ENCODE measurements at regions not wholly inside any gene's neighbourhood (a gene's known extent, or its start where the extent isn't known, plus 50 kb on each side); places are given as distances from the start of the nearest gene placed in this dataset.

- ATAC-seq (no peak), DNase-seq (ENCODE audit: low read depth in 1 of 2, low spot score in 1 of 2) (no peak), FAIRE-seq (no peak)
- H3K4me2 ChIP-seq: no peak overlapping the region
- 57% methylated on average over 4 of the region's 4 CpGs for WGBS (ENCODE audit: missing lambda C conversion rate)
- ChIA-PET CTCF (interaction anchor here (1.5 kb wide), 1 partner anchor 51 kb away, joined by 3 read pairs; no protein-coding TSS in a partner anchor), POLR2A (no interaction called here)
- TF ChIP-seq SREBF2 (IDR thresholded peaks at IDR 0.05): no peak
- no peak for TF ChIP-seq ESRRA (IDR thresholded peaks at IDR 0.05; ENCODE audit: borderline replicate concordance, low read length)
- no peak for TF ChIP-seq ZSCAN20 (CRISPR knock-in tag; IDR thresholded peaks at IDR 0.05)
- TF ChIP-seq CTCF (IDR thresholded peaks at IDR 0.05): no peak
- TF ChIP-seq CBX8 (IDR thresholded peaks at IDR 0.05): no peak
- no peak for TF ChIP-seq POLR2AphosphoS2 (conservative IDR thresholded peaks at IDR 0.05; ENCODE audit: low read length)
- no peak for TF ChIP-seq NR3C1 (IDR thresholded peaks at IDR 0.05)
- TF ChIP-seq, protein P1, sequence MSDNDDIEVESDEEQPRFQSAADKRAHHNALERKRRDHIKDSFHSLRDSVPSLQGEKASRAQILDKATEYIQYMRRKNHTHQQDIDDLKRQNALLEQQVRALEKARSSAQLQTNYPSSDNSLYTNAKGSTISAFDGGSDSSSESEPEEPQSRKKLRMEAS (IDR thresholded peaks at IDR 0.05): no peak
- TF ChIP-seq RAD21 (conservative IDR thresholded peaks at IDR 0.05 in 1 of 2, IDR thresholded peaks at IDR 0.05 in 1 of 2): no peak
- TF ChIP-seq GATA3 (IDR thresholded peaks at IDR 0.05; ENCODE audit: borderline replicate concordance): no peak
- TF ChIP-seq NPAS2 (CRISPR knock-in tag; IDR thresholded peaks at IDR 0.05; ENCODE audit: borderline replicate concordance): no peak
- no peak for TF ChIP-seq RNF2 (IDR thresholded peaks at IDR 0.05; ENCODE audit: borderline replicate concordance, low read depth)
- no peak for TF ChIP-seq HOXB13 (CRISPR knock-in tag; IDR thresholded peaks at IDR 0.05; ENCODE audit: low read depth)
- no peak for TF ChIP-seq RARB (CRISPR knock-in tag; IDR thresholded peaks at IDR 0.05)
- TF ChIP-seq TFCP2L1 (CRISPR knock-in tag; IDR thresholded peaks at IDR 0.05): no peak
- TF ChIP-seq CHD4 (IDR thresholded peaks at IDR 0.05; ENCODE audit: borderline replicate concordance): no peak
- no peak for TF ChIP-seq MAFK (IDR thresholded peaks at IDR 0.05; ENCODE audit: partially characterized antibody)
- TF ChIP-seq, protein P2, sequence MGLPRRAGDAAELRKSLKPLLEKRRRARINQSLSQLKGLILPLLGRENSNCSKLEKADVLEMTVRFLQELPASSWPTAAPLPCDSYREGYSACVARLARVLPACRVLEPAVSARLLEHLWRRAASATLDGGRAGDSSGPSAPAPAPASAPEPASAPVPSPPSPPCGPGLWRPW (IDR thresholded peaks at IDR 0.05): no peak
- no peaks in the 10 kb centered on the region for H3K4me1 ChIP-seq
- no peak overlapping the region for H3K4me3 ChIP-seq
- H3K27ac ChIP-seq: no peak overlapping the region
- H3K9me3 ChIP-seq: no peaks in the 10 kb centered on the region
These were observed 173.0 kb upstream of the CADM1 start for GRCh38 chr11:115677190-115677589.

GRCh38 chr11:115676768-115677167 is 172.6 kb upstream of the CADM1 start:
- DNase-seq (ENCODE audit: low read depth in 1 of 2, low spot score in 1 of 2) (no peak), ATAC-seq (no peak), FAIRE-seq (no peak)
- Histone ChIP-seq H3K27ac (no peak overlapping the region), H3K9me3 (no peaks in the 10 kb centered on the region), H3K4me2 (no peak overlapping the region), H3K4me1 (no peaks in the 10 kb centered on the region), H3K4me3 (no peak overlapping the region)
- TF ChIP-seq HEYL (CRISPR knock-in tag; IDR thresholded peaks at IDR 0.05): no peak
- ChIA-PET CTCF (interaction anchor here (0.6 to 1.5 kb wide), 2 partner anchors 50 to 632 kb away, joined by 3 read pairs; no protein-coding TSS in a partner anchor), POLR2A (no interaction called here)
- WGBS (ENCODE audit: missing lambda C conversion rate): 61% methylated on average over 3 of the region's 4 CpGs

DNA sequence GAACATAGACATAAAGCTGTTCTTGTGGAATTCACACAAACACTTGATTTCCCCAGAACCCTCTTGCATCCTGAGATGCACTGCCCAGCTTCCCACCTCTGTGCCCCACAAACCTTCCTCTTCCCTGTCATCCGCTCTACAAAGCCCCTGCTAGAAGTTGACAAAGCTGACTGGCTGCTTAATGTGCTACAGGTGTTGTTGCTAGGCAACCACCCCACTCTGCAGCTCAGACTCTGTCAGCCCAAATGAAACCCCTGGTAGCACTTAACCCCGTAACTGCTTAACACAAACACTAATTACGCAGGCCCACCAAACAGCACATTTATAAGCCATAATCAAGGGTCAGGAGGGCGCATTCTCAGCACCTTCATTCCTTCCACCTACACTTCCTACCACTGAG is 172.0 kb upstream of the CADM1 start:
- POLR2A ChIA-PET: no interaction called here
- DNase-seq (ENCODE audit: low read depth in 1 of 2, low spot score in 1 of 2): no peak
- CTCF ChIA-PET: interaction anchor here (0.6 to 1.5 kb wide), 2 partner anchors 50 to 632 kb away, joined by 3 read pairs; no protein-coding TSS in a partner anchor
- ATAC-seq: no peak
- FAIRE-seq: no peak
- H3K4me1 ChIP-seq: no peaks in the 10 kb centered on the region
- H3K4me3 ChIP-seq: no peak overlapping the region
- 68% methylated on average over 4 of the region's 4 CpGs for WGBS (ENCODE audit: missing lambda C conversion rate)
- no peak overlapping the region for H3K4me2 ChIP-seq
- no peaks in the 10 kb centered on the region for H3K9me3 ChIP-seq
- no peak overlapping the region for H3K27ac ChIP-seq
- TF ChIP-seq MYC (IDR thresholded peaks at IDR 0.05; ENCODE audit: borderline replicate concordance, low read length) (no peak), POLR2AphosphoS2 (conservative IDR thresholded peaks at IDR 0.05; ENCODE audit: low read length) (no peak), HDAC2 (IDR thresholded peaks at IDR 0.05) (no peak), ATOH8 (CRISPR knock-in tag; IDR thresholded peaks at IDR 0.05; ENCODE audit: low read depth) (no peak), FOSL2 (IDR thresholded peaks at IDR 0.05) (no peak), FOSL2 (CRISPR knock-in tag; IDR thresholded peaks at IDR 0.05) (no peak), GATA3 (IDR thresholded peaks at IDR 0.05; ENCODE audit: borderline replicate concordance) (no peak), HOXB5 (CRISPR knock-in tag; IDR thresholded peaks at IDR 0.05) (no peak), PHF8 (IDR thresholded peaks at IDR 0.05; ENCODE audit: borderline replicate concordance, low read depth) (no peak), HOXB13 (CRISPR knock-in tag; IDR thresholded peaks at IDR 0.05; ENCODE audit: low read depth) (no peak), ESRRA (IDR thresholded peaks at IDR 0.05; ENCODE audit: borderline replicate concordance, low read length) (no peak), RAD21 (conservative IDR thresholded peaks at IDR 0.05 in 1 of 2, IDR thresholded peaks at IDR 0.05 in 1 of 2) (no peak), KDM5A (IDR thresholded peaks at IDR 0.05) (no peak)
- TF ChIP-seq, protein P3, sequence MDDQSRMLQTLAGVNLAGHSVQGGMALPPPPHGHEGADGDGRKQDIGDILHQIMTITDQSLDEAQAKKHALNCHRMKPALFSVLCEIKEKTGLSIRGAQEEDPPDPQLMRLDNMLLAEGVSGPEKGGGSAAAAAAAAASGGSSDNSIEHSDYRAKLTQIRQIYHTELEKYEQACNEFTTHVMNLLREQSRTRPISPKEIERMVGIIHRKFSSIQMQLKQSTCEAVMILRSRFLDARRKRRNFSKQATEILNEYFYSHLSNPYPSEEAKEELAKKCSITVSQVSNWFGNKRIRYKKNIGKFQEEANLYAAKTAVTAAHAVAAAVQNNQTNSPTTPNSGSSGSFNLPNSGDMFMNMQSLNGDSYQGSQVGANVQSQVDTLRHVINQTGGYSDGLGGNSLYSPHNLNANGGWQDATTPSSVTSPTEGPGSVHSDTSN (IDR thresholded peaks at IDR 0.05): no peak
- TF ChIP-seq, protein P4, sequence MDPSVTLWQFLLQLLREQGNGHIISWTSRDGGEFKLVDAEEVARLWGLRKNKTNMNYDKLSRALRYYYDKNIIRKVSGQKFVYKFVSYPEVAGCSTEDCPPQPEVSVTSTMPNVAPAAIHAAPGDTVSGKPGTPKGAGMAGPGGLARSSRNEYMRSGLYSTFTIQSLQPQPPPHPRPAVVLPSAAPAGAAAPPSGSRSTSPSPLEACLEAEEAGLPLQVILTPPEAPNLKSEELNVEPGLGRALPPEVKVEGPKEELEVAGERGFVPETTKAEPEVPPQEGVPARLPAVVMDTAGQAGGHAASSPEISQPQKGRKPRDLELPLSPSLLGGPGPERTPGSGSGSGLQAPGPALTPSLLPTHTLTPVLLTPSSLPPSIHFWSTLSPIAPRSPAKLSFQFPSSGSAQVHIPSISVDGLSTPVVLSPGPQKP (IDR thresholded peaks at IDR 0.05; ENCODE audit: low read depth, low read length): no peak
